KMS-11 (cell line): ENCODE measurements at regions not wholly inside any gene's neighbourhood (a gene's known extent, or its start where the extent isn't known, plus 50 kb on each side); places are given as distances from the start of the nearest gene placed in this dataset.

Experiments
- H2AFZ ChIP-seq: fragments of 200-600 bp; sonication (generic); 2 replicates; pipeline ENCODE4 v1.6.1; 2016; ENCODE audit warnings: antibody characterized with exemption, mixed run types, low read depth
- H3K27ac ChIP-seq: fragments of 200-600 bp; sonication (generic); 2 replicates; pipeline ENCODE4 v1.6.1; 2016; ENCODE audit warnings: mild to moderate bottlenecking, mixed run types
- H3K27me3 ChIP-seq: fragments of 200-600 bp; sonication (generic); 2 replicates; pipeline ENCODE4 v1.6.1; 2017; ENCODE audit warnings: mild to moderate bottlenecking, low read depth, mixed run types, moderate library complexity; ENCODE audit not compliant: insufficient read depth
- H3K36me3 ChIP-seq: fragments of 200-600 bp; sonication (generic); 2 replicates; pipeline ENCODE4 v1.6.1; 2017; ENCODE audit warnings: mild to moderate bottlenecking, mixed run types; ENCODE audit not compliant: insufficient read depth
- H3K4me1 ChIP-seq: fragments of 200-600 bp; sonication (generic); 2 replicates; pipeline ENCODE4 v1.6.1; 2016; ENCODE audit warnings: mild to moderate bottlenecking, low read depth, mixed run types; ENCODE audit not compliant: poor library complexity, severe bottlenecking
- H3K4me2 ChIP-seq: fragments of 200-600 bp; sonication (generic); 2 replicates; pipeline ENCODE4 v1.7.0; 2016; ENCODE audit warnings: mild to moderate bottlenecking, mixed run types
- H3K4me3 ChIP-seq: fragments of 200-600 bp; sonication (generic); IDR thresholded peaks from 2 replicates; pipeline ENCODE4 v1.6.1; 2017; ENCODE audit warnings: low read depth, low read length, mixed read lengths; ENCODE audit not compliant: insufficient read depth
- H3K79me2 ChIP-seq: fragments of 200-600 bp; sonication (generic); 2 replicates; pipeline ENCODE4 v1.6.1; 2016; ENCODE audit warnings: low read depth, mixed run types; ENCODE audit not compliant: insufficient read depth
- H3K9ac ChIP-seq: fragments of 200-600 bp; sonication (generic); 2 replicates; pipeline ENCODE4 v1.6.1; 2016; ENCODE audit warnings: mild to moderate bottlenecking, mixed run types
- H4K20me1 ChIP-seq: fragments of 200-600 bp; sonication (generic); 2 replicates; pipeline ENCODE4 v1.6.1; 2016; ENCODE audit warnings: mild to moderate bottlenecking, mixed run types; ENCODE audit not compliant: insufficient read depth
- TF ChIP-seq, protein P1 (sequence below): fragments of 200-600 bp; sonication (generic); conservative IDR thresholded peaks from 2 replicates; pipeline ENCODE4 v1.6.1; 2017; ENCODE audit warnings: low read depth, mild to moderate bottlenecking, antibody characterized with exemption, low read length, moderate library complexity, mixed read lengths

DNA sequence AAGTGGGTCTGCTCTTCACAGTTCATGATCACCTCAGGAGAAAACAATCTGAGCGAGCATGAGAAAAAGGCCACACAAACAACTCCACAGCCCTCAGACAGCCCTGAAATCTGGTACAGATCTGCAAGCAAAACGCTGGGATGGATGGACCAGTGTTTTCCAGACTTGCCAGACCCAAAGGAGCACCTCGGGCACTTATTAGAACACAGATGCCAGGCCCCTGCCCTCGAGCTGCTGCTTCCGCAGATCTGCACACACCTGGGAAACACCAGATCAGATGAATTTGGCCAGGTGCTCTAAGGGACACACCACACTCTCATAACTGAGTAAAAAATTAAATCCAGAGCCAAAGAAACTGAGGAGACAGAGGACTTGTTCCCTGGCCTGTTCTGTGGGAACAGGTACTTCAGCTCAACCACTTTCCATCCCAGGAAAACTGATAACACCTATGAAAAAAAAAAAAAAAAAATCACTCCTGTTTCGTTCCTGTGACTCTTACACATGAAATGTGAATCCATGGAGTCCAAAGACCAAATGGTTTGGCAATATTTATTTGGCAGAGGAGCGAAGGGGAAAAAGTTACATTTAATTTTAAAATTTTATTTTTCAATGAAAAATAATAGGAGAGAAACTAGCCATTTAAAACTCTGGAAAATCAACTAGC is 202.9 kb upstream of the ESRRG start:
- no peak overlapping the region for H3K9ac ChIP-seq
- no peak overlapping the region for H2AFZ ChIP-seq
- TF ChIP-seq, protein P1, sequence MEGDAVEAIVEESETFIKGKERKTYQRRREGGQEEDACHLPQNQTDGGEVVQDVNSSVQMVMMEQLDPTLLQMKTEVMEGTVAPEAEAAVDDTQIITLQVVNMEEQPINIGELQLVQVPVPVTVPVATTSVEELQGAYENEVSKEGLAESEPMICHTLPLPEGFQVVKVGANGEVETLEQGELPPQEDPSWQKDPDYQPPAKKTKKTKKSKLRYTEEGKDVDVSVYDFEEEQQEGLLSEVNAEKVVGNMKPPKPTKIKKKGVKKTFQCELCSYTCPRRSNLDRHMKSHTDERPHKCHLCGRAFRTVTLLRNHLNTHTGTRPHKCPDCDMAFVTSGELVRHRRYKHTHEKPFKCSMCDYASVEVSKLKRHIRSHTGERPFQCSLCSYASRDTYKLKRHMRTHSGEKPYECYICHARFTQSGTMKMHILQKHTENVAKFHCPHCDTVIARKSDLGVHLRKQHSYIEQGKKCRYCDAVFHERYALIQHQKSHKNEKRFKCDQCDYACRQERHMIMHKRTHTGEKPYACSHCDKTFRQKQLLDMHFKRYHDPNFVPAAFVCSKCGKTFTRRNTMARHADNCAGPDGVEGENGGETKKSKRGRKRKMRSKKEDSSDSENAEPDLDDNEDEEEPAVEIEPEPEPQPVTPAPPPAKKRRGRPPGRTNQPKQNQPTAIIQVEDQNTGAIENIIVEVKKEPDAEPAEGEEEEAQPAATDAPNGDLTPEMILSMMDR = no peak
- no peak overlapping the region for H3K27ac ChIP-seq
- H3K4me2 ChIP-seq = no peak overlapping the region
- no peaks in the 10 kb centered on the region for H3K36me3 ChIP-seq
- no peaks in the 10 kb centered on the region; the same call in 1 of the 2 replicates for H4K20me1 ChIP-seq
- no peak overlapping the region for H3K4me3 ChIP-seq
- no peaks in the 10 kb centered on the region for H3K79me2 ChIP-seq
- no peaks in the 10 kb centered on the region for H3K4me1 ChIP-seq
- no peaks in the 10 kb centered on the region for H3K27me3 ChIP-seq

DNA sequence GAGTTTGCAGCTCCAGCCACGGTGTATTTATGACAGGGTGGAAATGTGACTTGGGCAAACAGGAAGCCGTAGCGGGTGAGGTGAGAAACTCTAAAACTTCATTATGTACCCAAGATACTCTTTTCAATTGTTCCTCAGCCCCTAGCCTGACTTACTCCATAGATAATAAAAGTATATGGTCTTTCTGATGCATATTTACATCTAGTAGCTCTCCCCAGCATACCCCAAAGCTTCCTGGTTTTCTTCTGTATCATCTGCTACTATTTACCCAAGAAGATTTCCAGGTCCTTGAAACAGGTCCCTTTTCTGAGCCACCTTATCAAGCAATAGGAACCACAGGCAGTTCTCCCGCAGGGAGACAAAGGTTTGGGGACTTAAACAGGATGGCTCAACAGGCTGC is 201.5 kb upstream of the ESRRG start:
- Histone ChIP-seq H3K27ac (no peak overlapping the region), H2AFZ (no peak overlapping the region), H3K36me3 (no peaks in the 10 kb centered on the region), H3K4me3 (no peak overlapping the region), H3K9ac (no peak overlapping the region), H3K79me2 (no peaks in the 10 kb centered on the region), H3K27me3 (no peaks in the 10 kb centered on the region), H4K20me1 (no peaks in the 10 kb centered on the region; the same call in 1 of the 2 replicates), H3K4me1 (no peaks in the 10 kb centered on the region), H3K4me2 (no peak overlapping the region)
- TF ChIP-seq, protein P1 = no peak

DNA sequence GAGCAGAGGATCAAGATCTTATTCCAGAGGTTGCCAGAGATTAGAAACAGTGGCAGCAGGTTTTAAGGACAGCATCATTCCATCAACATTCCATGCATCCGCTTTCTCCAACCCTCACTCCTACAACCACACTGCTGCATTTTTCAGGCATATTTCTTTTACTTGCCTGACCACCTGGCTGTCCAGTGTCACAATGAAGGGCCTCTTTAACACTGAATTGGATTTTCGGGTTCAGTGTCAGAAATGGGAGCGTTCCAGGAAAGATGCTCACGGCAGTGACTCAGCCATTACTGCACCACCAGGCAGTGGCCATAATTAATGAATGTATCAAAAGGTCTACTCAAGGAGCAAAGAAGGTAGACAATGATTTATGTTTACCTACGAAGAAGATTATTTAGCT is 200.4 kb upstream of the ESRRG start:
- H4K20me1 ChIP-seq = no peaks in the 10 kb centered on the region; the same call in 1 of the 2 replicates
- H3K4me3 ChIP-seq = no peak overlapping the region
- H3K79me2 ChIP-seq = no peaks in the 10 kb centered on the region
- H3K36me3 ChIP-seq = no peaks in the 10 kb centered on the region
- H3K9ac ChIP-seq = no peak overlapping the region
- H3K4me1 ChIP-seq = no peaks in the 10 kb centered on the region
- H3K4me2 ChIP-seq = no peak overlapping the region
- no peaks in the 10 kb centered on the region for H3K27me3 ChIP-seq
- TF ChIP-seq, protein P1 = no peak
- no peak overlapping the region for H2AFZ ChIP-seq
- H3K27ac ChIP-seq = no peak overlapping the region

DNA sequence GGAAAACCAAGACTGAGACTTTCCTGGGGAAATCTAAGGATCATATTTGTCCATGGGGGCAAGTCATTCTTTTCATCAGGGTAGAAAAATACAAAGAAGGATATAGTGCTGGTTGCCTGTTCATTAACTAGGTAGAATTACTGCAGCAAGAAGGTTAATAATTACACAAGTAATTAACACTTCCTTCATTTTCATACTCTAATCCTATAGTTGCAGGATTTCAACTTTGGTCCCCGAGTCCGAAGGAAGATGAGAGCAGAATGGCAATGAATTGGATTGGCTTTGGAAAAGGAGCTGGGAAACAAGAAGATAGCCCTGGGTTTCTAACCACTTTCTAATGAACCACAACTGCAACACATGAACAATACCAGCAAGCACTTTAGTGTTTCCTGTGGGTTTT is 199.2 kb upstream of the ESRRG start:
- Histone ChIP-seq H3K79me2 (no peaks in the 10 kb centered on the region), H3K9ac (no peak overlapping the region), H4K20me1 (no peaks in the 10 kb centered on the region; the same call in 1 of the 2 replicates), H3K4me2 (no peak overlapping the region), H3K27me3 (no peaks in the 10 kb centered on the region), H3K4me1 (no peaks in the 10 kb centered on the region), H3K36me3 (no peaks in the 10 kb centered on the region), H2AFZ (no peak overlapping the region), H3K4me3 (no peak overlapping the region), H3K27ac (no peak overlapping the region)
- TF ChIP-seq, protein P1 = no peak
